Cardiac muscle cell (in vitro differentiated cells and primary cell): ENCODE measurements at regions not wholly inside any gene's neighbourhood (a gene's known extent, or its start where the extent isn't known, plus 50 kb on each side); places are given as distances from the start of the nearest gene placed in this dataset.

Source experiments
- DNase-seq, 2 donors: peaks; one replicate each; pipeline versions ENCODE4 v3.0.0 to v3.0.0-alpha.2; 2010 to 2017; ENCODE audit warnings: low read depth in 1 of 2, low spot score in 1 of 2
- H3K27ac ChIP-seq: fragments of 200-600 bp; sonication (generic); 2 replicates; pipeline ENCODE4 v1.5.1; 2016
- H3K27me3 ChIP-seq: fragments of 200-600 bp; sonication (generic); 2 replicates; pipeline ENCODE4 v1.6.0; 2016; ENCODE audit warnings: control low read depth
- H3K36me3 ChIP-seq: fragments of 200-600 bp; sonication (generic); 2 replicates; pipeline ENCODE4 v1.5.1; 2016; ENCODE audit warnings: control low read depth
- H3K4me1 ChIP-seq: fragments of 200-600 bp; sonication (generic); 2 replicates; pipeline ENCODE4 v1.8.1; 2017; ENCODE audit warnings: low read depth, mild to moderate bottlenecking, mixed run types
- H3K4me3 ChIP-seq: fragments of 200-600 bp; sonication (generic); 2 replicates; pipeline ENCODE4 v1.5.1; 2016; ENCODE audit warnings: mild to moderate bottlenecking
- H3K9me3 ChIP-seq: fragments of 200-600 bp; sonication (generic); 2 replicates; pipeline ENCODE4 v1.5.1; 2017; ENCODE audit warnings: low read depth, mild to moderate bottlenecking, control low read depth
- TF ChIP-seq, protein P1 (sequence below): IDR thresholded peaks from 2 replicates; pipeline ENCODE4 v1.5.1; 2012; ENCODE audit warnings: low read depth, mild to moderate bottlenecking, low read length

DNA sequence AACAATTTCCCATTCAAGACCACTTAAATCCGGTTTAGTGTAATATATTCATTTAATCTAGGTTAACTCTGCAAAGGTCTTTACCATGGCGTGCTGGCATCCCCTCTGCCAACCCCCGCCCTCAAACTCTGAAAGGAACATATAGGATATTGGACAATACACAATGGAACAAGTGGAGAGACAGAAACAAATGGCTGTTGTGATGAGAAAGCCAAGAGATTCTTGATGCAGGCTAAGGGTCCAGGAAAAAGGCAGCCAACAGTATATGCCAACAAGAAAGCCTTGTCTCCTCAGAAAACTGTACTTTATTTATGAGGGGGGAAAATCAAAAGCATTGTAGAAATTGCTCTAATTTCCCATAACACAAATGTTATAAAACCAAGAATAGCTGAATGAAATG lies 407.3 kb upstream of the SGCG start:
- no peaks in the 10 kb centered on the region for H3K9me3 ChIP-seq
- H3K4me1 ChIP-seq, result peaks cover 6% of the 10 kb centered on the region
- no peak for DNase-seq
- H3K27ac ChIP-seq, result no peak overlapping the region
- TF ChIP-seq, protein P1, sequence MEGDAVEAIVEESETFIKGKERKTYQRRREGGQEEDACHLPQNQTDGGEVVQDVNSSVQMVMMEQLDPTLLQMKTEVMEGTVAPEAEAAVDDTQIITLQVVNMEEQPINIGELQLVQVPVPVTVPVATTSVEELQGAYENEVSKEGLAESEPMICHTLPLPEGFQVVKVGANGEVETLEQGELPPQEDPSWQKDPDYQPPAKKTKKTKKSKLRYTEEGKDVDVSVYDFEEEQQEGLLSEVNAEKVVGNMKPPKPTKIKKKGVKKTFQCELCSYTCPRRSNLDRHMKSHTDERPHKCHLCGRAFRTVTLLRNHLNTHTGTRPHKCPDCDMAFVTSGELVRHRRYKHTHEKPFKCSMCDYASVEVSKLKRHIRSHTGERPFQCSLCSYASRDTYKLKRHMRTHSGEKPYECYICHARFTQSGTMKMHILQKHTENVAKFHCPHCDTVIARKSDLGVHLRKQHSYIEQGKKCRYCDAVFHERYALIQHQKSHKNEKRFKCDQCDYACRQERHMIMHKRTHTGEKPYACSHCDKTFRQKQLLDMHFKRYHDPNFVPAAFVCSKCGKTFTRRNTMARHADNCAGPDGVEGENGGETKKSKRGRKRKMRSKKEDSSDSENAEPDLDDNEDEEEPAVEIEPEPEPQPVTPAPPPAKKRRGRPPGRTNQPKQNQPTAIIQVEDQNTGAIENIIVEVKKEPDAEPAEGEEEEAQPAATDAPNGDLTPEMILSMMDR, result no peak
- H3K27me3 ChIP-seq, result no peaks in the 10 kb centered on the region
- H3K4me3 ChIP-seq, result no peak overlapping the region
- no peaks in the 10 kb centered on the region for H3K36me3 ChIP-seq

GRCh38 chr13:22776394-22777186 lies 404.2 kb upstream of the SGCG start:
- Histone ChIP-seq H3K4me1 (peaks cover 6% of the 10 kb centered on the region), H3K27me3 (no peaks in the 10 kb centered on the region), H3K4me3 (no peak overlapping the region), H3K9me3 (no peaks in the 10 kb centered on the region), H3K36me3 (no peaks in the 10 kb centered on the region), H3K27ac (no peak overlapping the region)
- no peak for DNase-seq
- TF ChIP-seq, protein P1, result no peak

DNA sequence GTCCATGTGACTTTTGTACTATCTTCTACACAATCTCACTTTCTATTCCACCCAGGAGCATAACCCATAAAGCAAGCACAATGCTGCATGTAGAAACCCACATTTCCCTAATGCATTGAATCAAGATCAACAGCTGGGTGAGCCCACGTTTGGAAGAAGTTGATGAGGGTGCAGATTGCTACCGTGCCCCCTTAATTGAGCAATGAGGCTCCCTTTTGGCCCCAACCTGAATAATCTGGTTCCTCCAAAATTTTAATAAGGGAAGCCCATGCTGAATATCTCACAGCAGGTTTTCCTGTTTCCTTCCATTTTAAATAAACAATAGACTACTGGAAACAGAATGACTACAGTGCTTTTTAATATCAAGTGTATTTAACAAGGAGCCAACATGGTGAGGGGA lies 403.6 kb upstream of the SGCG start:
- DNase-seq, result no peak
- Histone ChIP-seq H3K27me3 (no peaks in the 10 kb centered on the region), H3K4me3 (no peak overlapping the region), H3K9me3 (no peaks in the 10 kb centered on the region), H3K27ac (no peak overlapping the region), H3K36me3 (no peaks in the 10 kb centered on the region), H3K4me1 (peaks cover 6% of the 10 kb centered on the region)
- TF ChIP-seq, protein P1, result no peak

DNA sequence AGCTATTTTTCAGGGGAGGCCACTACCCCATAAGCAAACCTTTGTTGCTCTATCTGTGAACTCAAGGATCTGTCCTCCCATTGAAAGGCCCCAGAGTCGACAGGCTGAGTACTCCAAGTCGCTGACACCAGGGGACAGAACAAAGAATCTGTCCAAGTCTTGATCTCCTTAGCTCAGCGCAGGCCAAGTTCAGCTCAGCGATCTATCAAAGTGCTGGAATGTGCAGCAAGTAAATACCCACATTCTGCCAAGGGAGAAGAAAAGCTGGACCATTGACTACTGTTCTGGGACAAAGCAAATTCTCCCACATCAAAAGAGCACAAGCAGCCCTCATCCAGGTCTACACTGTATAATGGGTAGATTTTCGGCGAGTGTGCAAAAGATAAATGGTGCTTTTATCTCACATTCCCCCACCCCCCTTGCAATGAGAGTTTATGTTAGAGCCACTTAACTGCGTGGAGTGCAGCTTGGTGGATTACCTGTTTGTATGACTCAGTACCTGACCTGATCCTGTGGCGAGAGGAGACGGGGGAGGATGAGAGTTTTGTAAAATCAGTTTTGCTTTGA lies 391.7 kb upstream of the SGCG start:
- DNase-seq, result peak in 1 of 2 donors; percentile 81
- no peaks in the 10 kb centered on the region for H3K9me3 ChIP-seq
- H3K27me3 ChIP-seq, result no peaks in the 10 kb centered on the region
- peak overlapping the region; percentile 88 for H3K27ac ChIP-seq
- no peak overlapping the region for H3K4me3 ChIP-seq
- H3K4me1 ChIP-seq, result peaks cover 46% of the 10 kb centered on the region
- no peaks in the 10 kb centered on the region for H3K36me3 ChIP-seq
- TF ChIP-seq, protein P1, result no peak

- peak in 1 of 2 donors; percentile 52 for DNase-seq
- peaks cover 55% of the 10 kb centered on the region for H3K4me1 ChIP-seq
- no peaks in the 10 kb centered on the region for H3K27me3 ChIP-seq
- H3K4me3 ChIP-seq, result no peak overlapping the region
- H3K27ac ChIP-seq, result peak overlapping the region; percentile 88
- H3K36me3 ChIP-seq, result no peaks in the 10 kb centered on the region
- TF ChIP-seq, protein P1, result no peak
- H3K9me3 ChIP-seq, result no peaks in the 10 kb centered on the region
Measured at GRCh38 chr13:22789916-22790315, 390.9 kb upstream of the SGCG start.
